ENCODE measurements at regions not wholly inside any gene's neighbourhood (a gene's known extent, or its start where the extent isn't known, plus 50 kb on each side); places are given as distances from the start of the nearest gene placed in this dataset.

DNA sequence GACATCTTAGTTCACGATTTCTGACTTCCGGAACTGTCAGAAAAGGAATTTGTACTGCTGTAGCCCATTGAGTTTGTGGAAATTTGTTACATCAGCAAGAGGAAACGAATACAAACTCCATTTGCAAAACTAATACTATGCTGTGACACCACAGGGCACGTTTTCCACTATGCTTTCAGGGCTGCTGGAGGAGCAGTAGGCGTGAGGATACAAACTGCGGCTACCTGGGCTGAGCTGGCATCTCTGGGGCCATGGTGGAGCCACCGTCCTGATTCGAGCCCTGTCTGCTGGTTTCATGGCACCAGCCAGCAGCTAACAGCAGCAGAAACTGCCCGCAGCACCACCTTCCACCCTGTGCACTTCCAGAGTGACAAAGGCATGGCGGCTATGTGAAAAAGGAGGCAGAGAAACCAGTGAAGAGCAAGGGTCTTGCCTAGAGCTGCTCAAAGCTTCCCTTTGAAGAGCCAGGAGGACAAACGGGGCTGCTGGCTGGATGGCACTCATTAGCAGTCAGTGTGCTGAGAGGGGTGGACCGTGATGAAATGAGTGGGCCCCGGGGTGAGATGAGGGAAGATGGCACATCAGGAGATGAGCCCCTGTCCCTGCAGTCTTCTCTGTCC, 58.9 kb upstream of the STX16 start:
- ChIA-PET CTCF (no interaction called here), RAD21 (ENCODE audit: unreplicated experiment) (no interaction called here), POLR2A (no interaction called here), SMC1A (ENCODE audit: uncharacterized antibody, unreplicated experiment) (no interaction called here)
- no peaks in the 10 kb centered on the region for H3K36me3 ChIP-seq (ENCODE audit: control insufficient read depth in 2 of 2, insufficient read depth in 2 of 2, low read length in 1 of 2)
- H2AFZ ChIP-seq (ENCODE audit: control insufficient read depth, low read depth, low read length), result no peak overlapping the region
- H3K9me3 ChIP-seq (replicated peaks; ENCODE audit: control insufficient read depth, insufficient read depth, low read length), result no peaks in the 10 kb centered on the region
- in situ Hi-C loops (cut with MboI), result no loop called here
- intact Hi-C loops (cut with micrococcal nuclease; ENCODE audit: unreplicated experiment), result no loop called here
- no peaks in the 10 kb centered on the region for H4K20me1 ChIP-seq (ENCODE audit: control insufficient read depth, insufficient read depth)
- no peaks in the 10 kb centered on the region for H3K79me2 ChIP-seq (ENCODE audit: control insufficient read depth, insufficient read depth, low read length)
- DNase-seq (ENCODE audit: low read depth, low spot score), result no peak
- H3K4me1 ChIP-seq (ENCODE audit: control insufficient read depth, insufficient read depth, low read length), result no peaks in the 10 kb centered on the region
- H3K27ac ChIP-seq (ENCODE audit: control insufficient read depth, insufficient read depth), result no peak overlapping the region
- no peak overlapping the region for H3K4me3 ChIP-seq
- WGBS (ENCODE audit: insufficient coverage, insufficient replicate concordance, low lambda C conversion rate, missing lambda C conversion rate), result 36% methylated on average over 13 of the region's 13 CpGs
- no peak overlapping the region for H3K4me2 ChIP-seq (ENCODE audit: control insufficient read depth, insufficient read depth)
- TF ChIP-seq EED (IDR thresholded peaks at IDR 0.05; ENCODE audit: low read depth) (no peak), SPI1 (IDR thresholded peaks at IDR 0.05; ENCODE audit: borderline replicate concordance, insufficient read depth, low read depth, low read length) (no peak)
- peaks cover 0 to 8% of the 10 kb centered on the region in 2 experiments; a peak in 2 of 4 replicates for H3K27me3 ChIP-seq (replicated peaks in 1 of 2; ENCODE audit: control insufficient read depth in 2 of 2, insufficient read depth in 2 of 2, low read length in 1 of 2)
- H3K9ac ChIP-seq (ENCODE audit: control insufficient read depth, insufficient read depth, low read length), result no peak overlapping the region
- BruUV-seq (replicated peaks), result no TSS peak
- no peak for FAIRE-seq
- no peak for ATAC-seq

DNA sequence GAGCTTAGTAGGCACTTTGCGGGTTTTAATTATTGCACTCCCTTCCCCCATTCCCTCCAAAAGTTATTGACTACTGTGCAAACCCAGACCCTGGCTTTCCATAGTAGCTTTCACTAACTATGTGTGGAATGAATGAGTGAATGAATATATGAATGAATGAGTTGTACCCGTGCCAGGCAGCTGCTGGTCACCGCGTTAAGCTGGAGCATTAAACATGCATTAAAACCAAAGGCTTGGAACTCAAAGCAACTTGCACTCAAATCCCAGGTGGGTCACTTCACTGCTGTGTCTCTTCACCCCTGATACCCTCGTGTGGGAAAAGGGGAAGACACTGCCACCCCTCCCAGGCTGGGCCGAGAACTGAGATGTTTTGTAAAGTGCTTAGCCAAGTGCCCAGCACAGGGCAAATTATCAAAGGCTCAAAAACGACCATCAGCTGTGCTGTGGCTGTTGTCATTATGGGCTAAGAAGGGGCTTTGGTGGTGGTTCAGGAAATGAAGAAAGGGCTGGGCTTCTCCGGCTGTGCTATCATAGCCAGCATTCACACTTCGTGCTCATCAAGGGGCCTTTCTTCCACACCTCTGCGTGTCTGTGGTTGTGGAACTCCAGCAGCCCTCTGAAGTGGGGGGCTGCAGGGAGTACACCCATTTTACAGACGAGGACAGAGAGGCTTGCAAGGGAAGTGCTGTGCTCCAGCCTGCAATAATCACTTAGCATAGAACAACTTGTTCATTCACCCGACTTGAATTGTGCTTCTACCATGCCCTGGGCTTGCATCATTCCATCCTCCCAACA, 60.2 kb upstream of the STX16 start:
- intact Hi-C loops (cut with micrococcal nuclease; ENCODE audit: unreplicated experiment) (no loop called here), in situ Hi-C loops (cut with MboI) (no loop called here)
- no TSS peak for BruUV-seq (replicated peaks)
- Histone ChIP-seq H3K27me3 (replicated peaks in 1 of 2; ENCODE audit: control insufficient read depth in 2 of 2, insufficient read depth in 2 of 2, low read length in 1 of 2) (peaks cover 0 to 8% of the 10 kb centered on the region in 2 experiments; a peak in 3 of 4 replicates), H3K4me1 (ENCODE audit: control insufficient read depth, insufficient read depth, low read length) (no peaks in the 10 kb centered on the region), H3K36me3 (ENCODE audit: control insufficient read depth in 2 of 2, insufficient read depth in 2 of 2, low read length in 1 of 2) (no peaks in the 10 kb centered on the region), H3K4me3 (no peak overlapping the region), H3K79me2 (ENCODE audit: control insufficient read depth, insufficient read depth, low read length) (no peaks in the 10 kb centered on the region), H3K4me2 (ENCODE audit: control insufficient read depth, insufficient read depth) (no peak overlapping the region), H3K9ac (ENCODE audit: control insufficient read depth, insufficient read depth, low read length) (no peak overlapping the region), H2AFZ (ENCODE audit: control insufficient read depth, low read depth, low read length) (no peak overlapping the region), H3K27ac (ENCODE audit: control insufficient read depth, insufficient read depth) (no peak overlapping the region), H4K20me1 (ENCODE audit: control insufficient read depth, insufficient read depth) (no peaks in the 10 kb centered on the region), H3K9me3 (replicated peaks; ENCODE audit: control insufficient read depth, insufficient read depth, low read length) (no peaks in the 10 kb centered on the region)
- ChIA-PET CTCF (interaction anchor here (0.7 kb wide), 1 partner anchor 833 kb away, joined by 3 read pairs; no protein-coding TSS in a partner anchor), SMC1A (ENCODE audit: uncharacterized antibody, unreplicated experiment) (no interaction called here), POLR2A (no interaction called here), RAD21 (ENCODE audit: unreplicated experiment) (no interaction called here)
- no peak for ATAC-seq
- no peak for FAIRE-seq
- WGBS (ENCODE audit: insufficient coverage, insufficient replicate concordance, low lambda C conversion rate, missing lambda C conversion rate), result 36% methylated on average over 12 of the region's 12 CpGs
- DNase-seq (ENCODE audit: low read depth, low spot score), result no peak
- TF ChIP-seq SMAD1 (IDR thresholded peaks at IDR 0.05; ENCODE audit: low read depth, partially characterized antibody), result no peak
- TF ChIP-seq, protein P1, sequence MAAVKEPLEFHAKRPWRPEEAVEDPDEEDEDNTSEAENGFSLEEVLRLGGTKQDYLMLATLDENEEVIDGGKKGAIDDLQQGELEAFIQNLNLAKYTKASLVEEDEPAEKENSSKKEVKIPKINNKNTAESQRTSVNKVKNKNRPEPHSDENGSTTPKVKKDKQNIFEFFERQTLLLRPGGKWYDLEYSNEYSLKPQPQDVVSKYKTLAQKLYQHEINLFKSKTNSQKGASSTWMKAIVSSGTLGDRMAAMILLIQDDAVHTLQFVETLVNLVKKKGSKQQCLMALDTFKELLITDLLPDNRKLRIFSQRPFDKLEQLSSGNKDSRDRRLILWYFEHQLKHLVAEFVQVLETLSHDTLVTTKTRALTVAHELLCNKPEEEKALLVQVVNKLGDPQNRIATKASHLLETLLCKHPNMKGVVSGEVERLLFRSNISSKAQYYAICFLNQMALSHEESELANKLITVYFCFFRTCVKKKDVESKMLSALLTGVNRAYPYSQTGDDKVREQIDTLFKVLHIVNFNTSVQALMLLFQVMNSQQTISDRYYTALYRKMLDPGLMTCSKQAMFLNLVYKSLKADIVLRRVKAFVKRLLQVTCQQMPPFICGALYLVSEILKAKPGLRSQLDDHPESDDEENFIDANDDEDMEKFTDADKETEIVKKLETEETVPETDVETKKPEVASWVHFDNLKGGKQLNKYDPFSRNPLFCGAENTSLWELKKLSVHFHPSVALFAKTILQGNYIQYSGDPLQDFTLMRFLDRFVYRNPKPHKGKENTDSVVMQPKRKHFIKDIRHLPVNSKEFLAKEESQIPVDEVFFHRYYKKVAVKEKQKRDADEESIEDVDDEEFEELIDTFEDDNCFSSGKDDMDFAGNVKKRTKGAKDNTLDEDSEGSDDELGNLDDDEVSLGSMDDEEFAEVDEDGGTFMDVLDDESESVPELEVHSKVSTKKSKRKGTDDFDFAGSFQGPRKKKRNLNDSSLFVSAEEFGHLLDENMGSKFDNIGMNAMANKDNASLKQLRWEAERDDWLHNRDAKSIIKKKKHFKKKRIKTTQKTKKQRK (IDR thresholded peaks at IDR 0.05; ENCODE audit: low read depth, low read length), result no peak
- TF ChIP-seq RB1 (IDR thresholded peaks at IDR 0.05; ENCODE audit: borderline replicate concordance), result no peak
- TF ChIP-seq BHLHE40 (IDR thresholded peaks at IDR 0.05; ENCODE audit: borderline replicate concordance in 1 of 2, low read depth in 2 of 2, low read length in 1 of 2), result no peak
- TF ChIP-seq SPI1 (IDR thresholded peaks at IDR 0.05; ENCODE audit: borderline replicate concordance, insufficient read depth, low read depth, low read length), result no peak
- TF ChIP-seq MXI1 (IDR thresholded peaks at IDR 0.05; ENCODE audit: low read depth, low read length), result no peak
- no peak for TF ChIP-seq NFXL1 (IDR thresholded peaks at IDR 0.05; ENCODE audit: borderline replicate concordance)
- TF ChIP-seq KDM1A (IDR thresholded peaks at IDR 0.05; ENCODE audit: borderline replicate concordance), result no peak
- no peak for TF ChIP-seq POU2F2 (IDR thresholded peaks at IDR 0.05; ENCODE audit: borderline replicate concordance, low read depth, low read length)
- TF ChIP-seq, protein P2, sequence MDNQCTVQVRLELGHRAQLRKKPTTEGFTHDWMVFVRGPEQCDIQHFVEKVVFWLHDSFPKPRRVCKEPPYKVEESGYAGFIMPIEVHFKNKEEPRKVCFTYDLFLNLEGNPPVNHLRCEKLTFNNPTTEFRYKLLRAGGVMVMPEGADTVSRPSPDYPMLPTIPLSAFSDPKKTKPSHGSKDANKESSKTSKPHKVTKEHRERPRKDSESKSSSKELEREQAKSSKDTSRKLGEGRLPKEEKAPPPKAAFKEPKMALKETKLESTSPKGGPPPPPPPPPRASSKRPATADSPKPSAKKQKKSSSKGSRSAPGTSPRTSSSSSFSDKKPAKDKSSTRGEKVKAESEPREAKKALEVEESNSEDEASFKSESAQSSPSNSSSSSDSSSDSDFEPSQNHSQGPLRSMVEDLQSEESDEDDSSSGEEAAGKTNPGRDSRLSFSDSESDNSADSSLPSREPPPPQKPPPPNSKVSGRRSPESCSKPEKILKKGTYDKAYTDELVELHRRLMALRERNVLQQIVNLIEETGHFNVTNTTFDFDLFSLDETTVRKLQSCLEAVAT (IDR thresholded peaks at IDR 0.05), result no peak

Measured in GM12878 (cell line).